Calu3 (cell line): ENCODE measurements at regions not wholly inside any gene's neighbourhood (a gene's known extent, or its start where the extent isn't known, plus 50 kb on each side); places are given as distances from the start of the nearest gene placed in this dataset.

ENCODE experiments used
- BruUV-seq: library from RNA; stranded (reverse); fragments of 400-500 nt; replicated peaks from 2 replicates; lab custom pipeline; 2021; lab: Mats Ljungman, UMichigan
- CTCF ChIA-PET: fragments of 300-600 bp; sonication (Branson Sonifier 250); formaldehyde crosslinking; loops from one replicate; lab custom pipeline; 2022; ENCODE audit warnings: antibody characterized with exemption; lab: Charles Lee
- DNase-seq: peaks from one replicate; pipeline ENCODE4 v3.0.0; 2022
- H3K27ac Mint-ChIP-seq: one replicate; pipeline ENCODE4 v1.8.0; 2022; ENCODE audit warnings: mixed read lengths; ENCODE audit not compliant: unreplicated experiment
- H3K27me3 Mint-ChIP-seq: one replicate; pipeline ENCODE4 v1.8.0; 2022; ENCODE audit warnings: mixed read lengths; ENCODE audit not compliant: unreplicated experiment
- H3K36me3 Mint-ChIP-seq: one replicate; pipeline ENCODE4 v1.8.0; 2022; ENCODE audit warnings: mild to moderate bottlenecking, moderate library complexity, mixed read lengths; ENCODE audit not compliant: insufficient read depth, unreplicated experiment
- H3K4me1 Mint-ChIP-seq: one replicate; pipeline ENCODE4 v1.8.0; 2022; ENCODE audit warnings: mild to moderate bottlenecking, low read depth, mixed read lengths; ENCODE audit not compliant: unreplicated experiment
- H3K4me3 Mint-ChIP-seq: one replicate; pipeline ENCODE4 v1.8.0; 2022; ENCODE audit warnings: mild to moderate bottlenecking, low read depth, moderate library complexity, mixed read lengths; ENCODE audit not compliant: unreplicated experiment
- H3K9me3 Mint-ChIP-seq: one replicate; pipeline ENCODE4 v1.8.0; 2022; ENCODE audit warnings: low read depth, mixed read lengths; ENCODE audit not compliant: unreplicated experiment
- intact Hi-C: fragments of 100-400 bp; cut with micrococcal nuclease; formaldehyde crosslinking; loops from one replicate; pipeline ENCODE4 v1.10.0; 2022; ENCODE audit not compliant: unreplicated experiment
- TF ChIP-seq, protein P1 (sequence below): fragments of 200-600 bp; IDR thresholded peaks from one replicate; pipeline ENCODE4 v1.8.0; 2022; ENCODE audit warnings: antibody characterized with exemption; ENCODE audit not compliant: unreplicated experiment

DNA sequence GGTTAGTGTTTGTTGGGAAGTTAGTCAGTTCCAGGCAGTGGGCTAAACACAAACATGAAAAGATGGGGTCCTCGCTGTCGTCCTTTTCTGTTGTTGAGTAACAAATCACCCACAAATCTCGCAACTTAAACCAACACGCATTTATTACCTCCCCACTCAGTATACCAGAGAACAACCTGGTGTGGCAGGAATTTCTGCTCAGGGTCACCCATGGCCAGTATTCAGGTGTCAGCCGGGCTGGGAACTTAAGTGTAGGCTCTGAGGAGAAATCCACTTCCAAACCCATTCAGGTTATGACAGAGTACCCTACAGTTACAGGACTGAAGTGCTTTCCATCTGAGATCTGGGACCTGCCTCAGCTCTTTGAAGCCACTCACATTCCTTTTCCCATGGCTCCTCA lies 73.6 kb upstream of the SP4 start:
- Mint-ChIP-seq H3K36me3 (no peaks in the 10 kb centered on the region), H3K27me3 (no peaks in the 10 kb centered on the region), H3K9me3 (peaks cover 2% of the 10 kb centered on the region), H3K4me3 (no peak overlapping the region), H3K4me1 (peaks cover 14% of the 10 kb centered on the region), H3K27ac (no peak overlapping the region)
- CTCF ChIA-PET = no interaction called here
- BruUV-seq = no TSS peak
- TF ChIP-seq, protein P1, sequence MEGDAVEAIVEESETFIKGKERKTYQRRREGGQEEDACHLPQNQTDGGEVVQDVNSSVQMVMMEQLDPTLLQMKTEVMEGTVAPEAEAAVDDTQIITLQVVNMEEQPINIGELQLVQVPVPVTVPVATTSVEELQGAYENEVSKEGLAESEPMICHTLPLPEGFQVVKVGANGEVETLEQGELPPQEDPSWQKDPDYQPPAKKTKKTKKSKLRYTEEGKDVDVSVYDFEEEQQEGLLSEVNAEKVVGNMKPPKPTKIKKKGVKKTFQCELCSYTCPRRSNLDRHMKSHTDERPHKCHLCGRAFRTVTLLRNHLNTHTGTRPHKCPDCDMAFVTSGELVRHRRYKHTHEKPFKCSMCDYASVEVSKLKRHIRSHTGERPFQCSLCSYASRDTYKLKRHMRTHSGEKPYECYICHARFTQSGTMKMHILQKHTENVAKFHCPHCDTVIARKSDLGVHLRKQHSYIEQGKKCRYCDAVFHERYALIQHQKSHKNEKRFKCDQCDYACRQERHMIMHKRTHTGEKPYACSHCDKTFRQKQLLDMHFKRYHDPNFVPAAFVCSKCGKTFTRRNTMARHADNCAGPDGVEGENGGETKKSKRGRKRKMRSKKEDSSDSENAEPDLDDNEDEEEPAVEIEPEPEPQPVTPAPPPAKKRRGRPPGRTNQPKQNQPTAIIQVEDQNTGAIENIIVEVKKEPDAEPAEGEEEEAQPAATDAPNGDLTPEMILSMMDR = no peak
- no peak for DNase-seq
- intact Hi-C loops = no loop called here

- Mint-ChIP-seq H3K4me1 (peaks cover 14% of the 10 kb centered on the region), H3K9me3 (peaks cover 2% of the 10 kb centered on the region), H3K27ac (no peak overlapping the region), H3K36me3 (no peaks in the 10 kb centered on the region), H3K27me3 (no peaks in the 10 kb centered on the region), H3K4me3 (no peak overlapping the region)
- intact Hi-C loops = no loop called here
- BruUV-seq = no TSS peak
- CTCF ChIA-PET = interaction anchor here (0.7 kb wide), 1 partner anchor 10 kb away, joined by 3 read pairs; no protein-coding TSS in a partner anchor
- peak; percentile 38 for DNase-seq
- TF ChIP-seq, protein P1 = no peak
These were observed 72.4 kb upstream of the SP4 start for GRCh38 chr7:21355406-21355874.

DNA sequence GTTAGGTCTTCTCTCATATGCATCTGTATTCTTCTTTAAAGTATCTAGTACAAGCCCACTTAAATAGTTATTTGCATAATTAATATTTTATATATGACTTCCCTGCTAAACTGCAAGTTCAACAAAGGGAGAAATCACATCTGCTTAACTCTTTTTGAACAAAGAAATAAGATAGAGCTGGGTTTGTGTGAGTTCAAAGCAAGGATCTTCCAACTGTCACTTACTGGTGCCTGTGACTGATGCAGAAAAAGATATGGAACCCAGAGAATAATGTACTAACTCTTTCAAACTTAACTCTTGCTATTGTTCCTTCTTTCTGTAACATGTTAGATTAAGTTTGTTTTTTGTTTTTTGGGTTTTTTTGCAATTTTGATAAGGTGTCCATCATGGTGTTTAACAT lies 71.3 kb upstream of the SP4 start:
- no TSS peak for BruUV-seq
- no peak overlapping the region for H3K27ac Mint-ChIP-seq
- no peaks in the 10 kb centered on the region for H3K27me3 Mint-ChIP-seq
- no peak overlapping the region for H3K4me3 Mint-ChIP-seq
- H3K36me3 Mint-ChIP-seq = no peaks in the 10 kb centered on the region
- peaks cover 23% of the 10 kb centered on the region for H3K4me1 Mint-ChIP-seq
- intact Hi-C loops = no loop called here
- H3K9me3 Mint-ChIP-seq = peaks cover 2% of the 10 kb centered on the region
- TF ChIP-seq, protein P1 = no peak
- DNase-seq = no peak
- CTCF ChIA-PET = interaction anchor here (1.2 kb wide), 1 partner anchor 167 kb away, joined by 3 read pairs; no protein-coding TSS in a partner anchor

DNA sequence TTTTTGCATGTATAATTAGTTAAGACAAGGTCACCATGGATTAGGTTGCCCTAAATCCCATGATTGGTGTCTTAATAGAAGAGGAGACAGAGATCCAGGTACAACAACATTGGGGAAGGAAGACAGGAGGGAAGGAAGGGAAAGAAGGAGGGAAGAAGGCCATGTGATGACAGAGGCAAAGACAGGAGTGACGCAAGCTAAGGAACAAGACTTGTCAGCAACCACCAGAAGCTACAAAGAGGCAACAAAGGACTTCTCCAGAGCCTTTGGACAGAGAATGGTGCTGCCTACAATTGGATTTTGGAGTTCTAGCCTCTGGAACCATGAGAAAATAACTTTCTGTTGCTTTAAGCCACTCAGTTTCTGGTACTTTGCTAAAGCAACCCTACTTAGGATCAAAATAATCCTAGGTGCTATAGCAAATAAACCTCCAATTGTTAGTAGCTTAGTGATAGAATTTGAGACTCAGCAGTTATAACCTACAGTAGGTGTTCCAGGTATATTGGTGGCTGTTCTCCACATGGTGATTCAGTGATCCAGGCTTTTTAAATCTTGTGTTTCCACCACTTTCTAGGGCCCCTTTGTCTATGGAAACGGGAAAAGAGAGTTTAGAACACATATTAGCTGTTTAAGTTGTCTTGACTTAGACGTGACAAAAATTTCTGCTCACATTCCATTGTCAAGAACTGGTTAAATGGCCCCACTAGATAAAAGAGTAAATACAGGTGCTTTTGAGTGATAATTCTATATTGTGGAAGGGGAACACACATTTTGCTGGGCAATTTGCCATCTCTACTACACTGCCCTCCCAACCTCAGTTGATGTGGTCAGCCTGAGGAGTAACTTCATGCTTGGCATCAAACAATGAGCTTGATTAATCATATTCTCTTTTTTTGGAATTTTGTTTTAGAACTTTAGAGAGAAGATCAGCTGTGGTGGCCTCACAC lies 70.5 kb upstream of the SP4 start:
- Mint-ChIP-seq H3K36me3 (no peaks in the 10 kb centered on the region), H3K9me3 (peaks cover 2% of the 10 kb centered on the region), H3K27ac (no peak overlapping the region), H3K27me3 (no peaks in the 10 kb centered on the region), H3K4me3 (no peak overlapping the region), H3K4me1 (peaks cover 30% of the 10 kb centered on the region)
- TF ChIP-seq, protein P1 = no peak
- DNase-seq = no peak
- CTCF ChIA-PET = interaction anchor here (0.7 to 1.2 kb wide), 2 partner anchors 9 to 166 kb away, joined by 3 read pairs; no protein-coding TSS in a partner anchor
- intact Hi-C loops = no loop called here
- BruUV-seq = no TSS peak
